Gastrocnemius medialis (tissue), 4 donors: ENCODE measurements at regions not wholly inside any gene's neighbourhood (a gene's known extent, or its start where the extent isn't known, plus 50 kb on each side); places are given as distances from the start of the nearest gene placed in this dataset.

ENCODE experiments used
- CTCF ChIP-seq, 5 experiments: fragments of 450-650 bp in 3 of 5; fragments of 200-600 bp in 2 of 5; sonication (generic) in 2 of 5; IDR thresholded peaks in 4 of 5; conservative IDR thresholded peaks in 1 of 5; 1 replicate in 4 of 5; 2 replicates in 1 of 5; pipeline ENCODE4 v1.5.1; 2016 to 2019; ENCODE audit warnings: antibody characterized with exemption in 5 of 5, mild to moderate bottlenecking in 3 of 5, moderate library complexity in 3 of 5
- POLR2A ChIP-seq, 2 donors: fragments of 450-650 bp; IDR thresholded peaks; one replicate each; pipeline ENCODE4 v1.6.1; 2017; ENCODE audit warnings: antibody characterized with exemption in 2 of 2, mild to moderate bottlenecking in 2 of 2, moderate library complexity in 2 of 2

DNA sequence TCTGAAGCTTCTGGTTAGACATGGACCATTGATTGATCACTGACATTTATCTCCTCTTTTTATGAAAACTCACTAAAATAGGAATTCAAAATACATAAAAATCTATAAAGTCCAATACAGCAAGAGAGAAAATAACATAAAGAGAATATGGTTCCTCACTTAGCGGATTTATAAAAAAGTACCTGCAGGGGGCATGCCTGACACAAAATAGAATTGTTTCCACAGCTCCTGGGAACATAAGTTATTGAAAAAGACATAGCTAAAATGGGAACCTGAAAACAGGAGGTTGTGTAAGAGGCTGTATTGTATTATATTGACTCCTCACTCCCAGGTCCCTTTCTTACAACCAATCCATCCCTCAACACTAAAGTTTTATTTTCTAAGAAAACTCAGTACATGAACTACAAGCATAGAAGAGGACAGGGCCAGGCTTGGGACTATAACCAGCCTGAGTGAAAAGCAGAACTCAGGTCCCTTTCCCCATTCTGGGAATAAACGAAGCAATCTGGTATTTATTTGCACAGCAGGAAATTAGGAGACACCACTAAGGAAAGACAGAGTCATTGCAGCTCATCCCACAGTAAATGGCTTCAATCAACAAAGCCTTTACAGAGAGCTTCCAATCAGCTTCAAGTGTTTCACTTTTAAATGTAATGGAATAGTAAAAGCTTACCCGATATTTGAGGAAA is 121.1 kb upstream of the NDST4 start:
- TF ChIP-seq CTCF (IDR thresholded peaks at IDR 0.05 in 4 of 5, conservative IDR thresholded peaks at IDR 0.05 in 1 of 5) = no peak
- TF ChIP-seq POLR2A (IDR thresholded peaks at IDR 0.05) = no peak
